ENCODE measurements at regions not wholly inside any gene's neighbourhood (a gene's known extent, or its start where the extent isn't known, plus 50 kb on each side); places are given as distances from the start of the nearest gene placed in this dataset.
"Not testable (repeated sequence)": the region's sequence is repeated elsewhere in the genome, so short reads cannot be mapped to it uniquely, and the experiment has no call there.

DNA sequence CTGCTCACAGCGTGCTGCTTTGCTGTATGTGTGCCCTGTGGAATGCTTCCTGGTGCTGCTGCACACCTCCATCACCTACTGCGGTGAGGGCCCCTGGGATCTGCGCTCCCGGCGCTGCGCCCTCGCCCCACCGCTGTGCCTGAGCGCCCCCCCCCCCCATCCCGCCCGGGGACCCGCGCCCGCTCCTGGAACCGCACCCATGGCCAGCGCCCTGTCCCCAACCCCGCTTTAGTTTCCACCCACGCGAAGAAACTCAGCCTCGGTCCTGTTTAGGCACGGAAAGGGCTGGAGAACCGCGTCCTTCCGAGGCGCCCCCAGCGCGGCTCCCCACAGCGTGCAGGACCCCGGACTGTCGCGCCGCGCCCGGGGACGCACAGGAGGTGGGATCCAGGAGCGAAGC lies 265.5 kb downstream of the POTEB3 start:
- not testable (repeated sequence) for DNase-seq (ENCODE audit: low read depth)

DNA sequence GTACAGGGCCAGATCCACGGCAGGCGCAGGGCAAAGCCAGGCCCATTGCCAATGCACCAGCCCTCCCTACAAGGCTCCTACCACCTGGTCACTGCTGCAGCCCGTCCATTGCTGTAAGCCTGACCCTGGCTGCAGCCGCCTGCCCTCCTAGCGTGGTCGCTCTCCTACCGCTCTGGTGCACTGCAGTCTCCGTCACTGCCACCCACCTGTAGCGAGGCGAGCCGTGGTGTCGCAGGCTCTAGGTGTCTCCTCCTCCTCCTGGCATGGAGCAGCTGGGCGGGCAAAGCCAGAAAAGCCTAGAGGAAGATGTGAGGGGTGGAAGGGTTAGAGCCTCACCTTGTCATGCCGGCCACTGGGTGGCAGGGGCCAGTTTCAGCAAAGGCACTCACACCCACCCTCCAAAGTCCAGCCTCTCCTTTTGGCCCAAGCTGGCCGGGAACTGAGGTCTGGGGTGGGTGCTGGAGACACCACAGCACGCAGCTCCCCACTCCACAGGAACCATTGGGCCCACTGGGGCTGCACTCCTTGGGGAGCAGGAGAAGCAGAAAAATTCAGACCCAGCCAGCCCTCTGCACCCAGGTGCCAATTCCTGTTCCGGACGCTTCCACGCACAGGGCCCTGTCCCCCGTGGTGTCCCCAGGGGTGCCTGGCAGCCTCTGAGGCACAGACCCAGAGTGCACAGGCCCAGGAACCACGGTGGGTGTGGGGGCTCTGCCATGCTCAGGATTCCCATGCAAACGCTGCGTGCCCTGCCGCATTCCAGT lies 285.3 kb upstream of the POTEB2 start:
- DNase-seq (ENCODE audit: low read depth) = not testable (repeated sequence)

GRCh38 chr15:21148136-21148535 lies 282.0 kb upstream of the POTEB2 start:
- not testable (repeated sequence) for DNase-seq (ENCODE audit: low read depth)

DNA sequence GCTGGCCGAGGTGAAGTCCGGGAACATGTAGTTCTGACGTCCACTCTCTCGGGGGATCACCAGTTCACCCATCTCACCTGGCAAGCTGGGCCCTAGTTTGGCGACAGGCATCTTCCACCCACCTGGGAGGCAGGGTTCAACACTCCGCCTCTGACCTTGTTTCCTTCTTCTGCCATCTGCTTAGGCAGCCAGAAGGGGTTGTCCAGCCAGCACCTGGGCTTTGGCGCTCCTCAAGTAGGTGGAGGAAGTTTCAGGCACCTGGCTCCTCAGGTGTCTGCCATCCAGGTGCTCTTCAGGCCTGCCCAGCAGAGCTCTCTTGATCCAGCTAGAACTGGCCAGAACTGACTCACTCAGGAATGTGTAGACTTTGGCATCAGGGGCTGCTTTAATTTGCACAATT lies 267.8 kb upstream of the POTEB2 start:
- DNase-seq (ENCODE audit: low read depth) = not testable (repeated sequence)

- not testable (repeated sequence) for DNase-seq (ENCODE audit: low read depth)
Measured at GRCh38 chr15:21112271-21113053, 246.3 kb upstream of the POTEB2 start.

DNA sequence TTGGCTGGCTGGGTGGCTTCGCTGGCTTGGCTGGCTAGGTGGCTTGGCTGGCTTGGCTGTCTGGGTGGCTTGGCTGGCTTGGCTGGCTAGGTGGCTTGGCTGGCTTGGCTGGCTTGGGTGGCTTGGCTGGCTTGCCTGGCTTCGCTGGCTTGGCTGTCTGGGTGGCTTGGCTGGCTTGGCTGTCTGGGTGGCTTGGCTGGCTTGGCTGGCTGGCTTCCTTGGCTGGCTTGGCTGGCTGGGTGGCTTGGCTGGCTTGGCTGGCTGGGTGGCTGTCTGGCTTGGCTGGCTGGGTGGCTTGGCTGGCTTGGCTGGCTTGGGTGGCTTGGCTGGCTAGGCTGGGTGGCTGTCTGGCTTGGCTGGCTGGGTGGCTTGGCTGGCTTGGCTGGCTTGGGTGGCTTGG lies 245.7 kb upstream of the POTEB2 start:
- DNase-seq (ENCODE audit: low read depth) = not testable (repeated sequence)

DNA sequence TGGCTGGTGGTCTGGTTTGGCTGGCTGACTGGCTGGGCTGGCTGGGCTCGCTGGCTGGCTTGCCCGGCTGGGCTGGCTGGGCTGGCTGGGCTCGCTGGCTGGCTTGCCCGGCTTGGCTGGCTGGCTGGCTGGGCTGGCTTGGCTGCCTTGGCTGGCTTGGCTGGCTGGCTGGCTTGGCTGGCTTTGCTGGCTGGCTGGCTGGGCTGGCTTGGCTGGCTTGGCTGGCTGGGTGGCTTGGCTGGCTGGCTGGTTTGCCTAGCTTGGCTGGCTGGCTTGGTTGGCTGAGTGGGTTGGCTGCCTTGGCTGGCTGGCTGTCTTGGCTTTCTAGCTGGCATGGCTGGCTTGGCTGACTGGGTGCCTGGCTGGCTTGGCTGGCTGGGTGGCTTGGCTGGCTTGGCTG lies 245.1 kb upstream of the POTEB2 start:
- not testable (repeated sequence) for DNase-seq (ENCODE audit: low read depth)

GRCh38 chr15:21110187-21110804 lies 244.2 kb upstream of the POTEB2 start:
- DNase-seq (ENCODE audit: low read depth) = peak; percentile 17

GRCh38 chr15:21108384-21108783 lies 242.3 kb upstream of the POTEB2 start:
- not testable (repeated sequence) for DNase-seq (ENCODE audit: low read depth)

DNA sequence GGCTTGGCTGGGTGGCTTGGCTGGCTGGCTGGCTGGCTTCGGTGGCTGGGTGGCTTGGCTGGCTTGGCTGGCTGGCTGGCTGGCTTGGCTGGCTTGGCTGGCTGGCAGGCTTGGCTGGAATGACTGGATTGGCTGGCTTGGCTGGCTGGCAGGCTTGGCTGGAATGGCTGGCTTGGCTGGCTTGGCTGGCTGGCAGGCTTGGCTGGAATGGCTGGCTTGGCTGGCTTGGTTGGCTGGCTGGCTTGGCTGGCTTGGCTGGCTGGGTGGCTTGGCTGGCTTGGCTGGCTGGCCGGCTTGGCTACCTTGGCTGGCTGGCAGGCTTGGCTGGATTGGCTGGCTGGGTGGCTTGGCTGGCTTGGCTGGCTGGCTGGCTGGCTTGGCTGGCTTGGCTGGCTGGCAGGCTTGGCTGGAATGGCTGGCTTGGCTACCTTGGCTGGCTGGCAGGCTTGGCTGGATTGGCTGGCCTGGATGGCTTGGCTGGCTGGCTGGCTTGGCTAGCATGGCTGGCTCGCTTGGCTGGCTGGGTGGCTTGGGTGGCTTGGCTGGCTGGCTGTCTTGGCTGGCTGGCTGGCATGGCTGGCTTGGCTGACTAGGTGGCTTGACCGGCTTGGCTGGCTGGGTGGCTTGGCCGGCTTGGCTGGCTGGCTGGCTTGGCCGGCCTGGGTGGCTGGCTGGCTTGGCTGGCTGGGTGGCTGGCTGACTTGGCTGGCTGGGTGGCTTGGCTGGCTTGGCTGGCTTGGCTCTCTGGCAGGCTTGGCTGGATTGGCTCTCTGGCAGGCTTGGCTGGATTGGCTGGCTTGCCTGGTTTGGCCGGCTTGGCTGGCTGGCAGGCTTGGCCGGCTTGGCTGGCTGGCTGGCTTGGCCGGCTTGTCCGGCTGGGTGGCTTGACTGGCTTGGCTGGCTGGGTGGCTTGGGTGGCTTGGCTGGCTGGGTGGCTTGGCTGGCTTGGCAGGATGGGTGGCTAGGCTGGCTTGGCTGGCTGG lies 241.6 kb upstream of the POTEB2 start:
- not testable (repeated sequence) for DNase-seq (ENCODE audit: low read depth)

- not testable (repeated sequence) for DNase-seq (ENCODE audit: low read depth)
Measured at GRCh38 chr15:21096599-21096998, 230.5 kb upstream of the POTEB2 start.

DNA sequence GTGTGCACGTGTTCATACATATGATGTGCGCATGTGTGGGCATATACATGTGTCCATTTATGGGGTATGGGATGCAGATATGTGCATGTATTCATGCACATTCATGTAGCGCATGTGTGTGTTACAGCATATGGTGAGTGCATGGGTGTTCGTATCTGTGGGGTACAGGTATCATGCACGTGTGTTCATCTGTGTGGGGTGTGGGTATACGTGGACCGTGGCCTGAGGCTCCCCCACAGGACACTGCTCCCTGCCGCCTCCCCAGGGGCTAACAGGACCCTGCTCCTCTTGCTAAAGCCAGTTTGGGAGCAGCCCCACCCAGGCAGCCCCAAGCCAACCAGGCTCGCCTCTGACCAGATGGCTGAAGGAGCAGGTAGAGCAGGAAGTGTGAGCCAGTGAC lies 213.4 kb upstream of the POTEB2 start:
- not testable (repeated sequence) for DNase-seq (ENCODE audit: low read depth)

GRCh38 chr15:21068917-21069316 lies 202.8 kb upstream of the POTEB2 start:
- not testable (repeated sequence) for DNase-seq (ENCODE audit: low read depth)

DNA sequence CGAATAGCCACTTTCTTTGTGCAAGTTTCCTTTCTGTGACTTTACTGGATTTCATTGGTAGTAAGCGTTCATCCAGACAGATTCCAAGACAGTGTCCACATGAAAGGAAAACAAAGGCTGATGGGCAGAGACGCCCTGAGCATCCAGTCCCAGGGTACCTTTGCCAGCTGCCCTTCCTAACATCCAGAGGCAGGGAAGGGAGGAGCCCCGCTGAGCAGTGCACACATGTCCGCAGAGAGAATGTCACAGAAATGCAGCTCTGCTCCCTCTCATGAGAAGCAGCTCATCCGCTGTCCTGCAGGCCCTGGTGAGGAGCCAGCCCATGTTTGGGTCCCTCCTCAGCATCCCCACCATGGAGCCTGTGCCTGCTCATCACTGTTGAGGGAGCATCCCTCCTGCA lies 197.4 kb upstream of the POTEB2 start:
- not testable (repeated sequence) for DNase-seq (ENCODE audit: low read depth)

GRCh38 chr15:21062619-21063163 lies 196.6 kb upstream of the POTEB2 start:
- not testable (repeated sequence) for DNase-seq (ENCODE audit: low read depth)

DNA sequence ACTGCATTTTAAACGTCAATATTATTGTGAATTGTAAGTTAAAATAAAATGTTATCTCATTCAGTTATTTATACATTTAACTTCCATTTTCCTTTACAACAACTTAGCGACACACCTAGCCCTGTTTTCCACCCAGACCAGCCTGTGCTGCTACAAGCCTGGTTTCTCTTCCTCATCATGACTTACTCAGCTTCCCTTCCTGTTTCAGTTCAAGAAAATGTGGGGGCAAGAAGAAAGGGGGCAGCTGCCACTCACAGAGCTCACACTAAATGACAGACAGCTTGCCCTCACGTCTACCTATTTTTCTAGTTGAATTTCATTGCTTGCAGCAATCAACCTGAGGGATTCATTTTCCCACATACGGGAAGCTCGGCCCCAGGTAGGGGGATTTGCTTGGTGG lies 185.8 kb upstream of the POTEB2 start:
- DNase-seq (ENCODE audit: low read depth) = not testable (repeated sequence)

GRCh38 chr15:21031703-21032102 lies 165.6 kb upstream of the POTEB2 start:
- DNase-seq (ENCODE audit: low read depth) = not testable (repeated sequence)

GRCh38 chr15:21029001-21029400 lies 162.9 kb upstream of the POTEB2 start:
- not testable (repeated sequence) for DNase-seq (ENCODE audit: low read depth)

GRCh38 chr15:21027942-21028341 lies 161.8 kb upstream of the POTEB2 start:
- not testable (repeated sequence) for DNase-seq (ENCODE audit: low read depth)

DNA sequence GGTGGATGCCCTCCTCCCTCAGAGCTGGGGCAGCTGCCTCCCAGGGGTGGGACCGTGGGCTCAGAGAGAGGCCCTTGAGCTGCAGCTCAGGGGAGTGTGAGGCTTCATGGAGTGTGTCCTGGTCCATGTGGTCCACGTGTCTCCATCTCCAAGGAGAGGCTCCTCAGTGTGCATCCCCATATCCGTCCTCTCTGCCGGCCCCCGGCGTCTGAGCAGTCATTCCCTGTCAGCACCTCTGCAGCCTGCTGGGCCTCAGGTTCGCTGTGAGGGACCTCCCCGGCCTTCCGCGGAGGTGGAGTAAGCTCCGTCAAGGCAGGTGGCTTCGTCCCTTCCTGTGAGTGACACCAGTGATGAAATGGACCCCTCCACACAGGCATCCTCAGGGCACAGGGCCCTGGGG lies 160.7 kb upstream of the POTEB2 start:
- DNase-seq (ENCODE audit: low read depth) = not testable (repeated sequence)
